ENCODE measurements at regions not wholly inside any gene's neighbourhood (a gene's known extent, or its start where the extent isn't known, plus 50 kb on each side); places are given as distances from the start of the nearest gene placed in this dataset.
"Not testable (repeated sequence)": the region's sequence is repeated elsewhere in the genome, so short reads cannot be mapped to it uniquely, and the experiment has no call there.

DNA sequence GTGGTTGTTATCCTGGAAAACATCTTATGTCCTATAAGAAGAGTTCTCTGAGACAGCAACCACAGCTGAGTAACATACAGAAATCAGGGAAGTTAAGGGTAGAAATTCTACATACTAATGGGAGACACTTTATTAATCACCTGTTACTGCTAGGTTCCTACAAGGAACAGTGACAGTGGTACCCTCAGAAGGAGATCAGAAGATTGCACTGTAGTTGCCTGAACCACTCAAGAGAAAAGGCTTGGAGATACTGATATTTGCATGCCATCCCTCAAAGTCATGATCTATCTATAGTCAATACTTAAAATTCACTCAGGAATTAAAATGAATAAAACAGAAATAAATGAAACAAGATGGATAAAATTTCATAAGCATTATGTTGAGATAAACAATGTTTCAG, 136.0 kb downstream of the LMLN start:
- CTCF ChIA-PET, result interaction anchor here (0.9 kb wide), 1 partner anchor 15 kb away, joined by 3 read pairs; no protein-coding TSS in a partner anchor
- H3K36me3 ChIP-seq (ENCODE audit: control insufficient read depth in 4 of 4, insufficient read depth in 4 of 4, low read length in 3 of 4), result no peaks in the 10 kb centered on the region
- no peak overlapping the region for H3K27ac ChIP-seq (ENCODE audit: insufficient read depth in 1 of 2, low read depth in 1 of 2, low read length in 2 of 2, poor library complexity in 1 of 2, severe bottlenecking in 2 of 2)
- H3K4me3 ChIP-seq (ENCODE audit: control insufficient read depth in 1 of 7, extremely low read depth in 1 of 7, insufficient read depth in 4 of 7, low read depth in 2 of 7, low read length in 6 of 7), result no peak overlapping the region
- H3K27me3 ChIP-seq (replicated peaks in 2 of 5; ENCODE audit: control insufficient read depth in 4 of 5, insufficient read depth in 5 of 5, low read length in 4 of 5), result peaks cover 0 to 8% (median 4%) of the 10 kb centered on the region in 5 experiments
- POLR2A ChIA-PET, result no interaction called here
- H3K9me3 ChIP-seq (ENCODE audit: control extremely low read depth in 1 of 5, control insufficient read depth in 4 of 5, insufficient read depth in 2 of 5, low read depth in 1 of 5, low read length in 4 of 5), result no peaks in the 10 kb centered on the region
- no peak for DNase-seq
- H3K4me1 ChIP-seq (ENCODE audit: control extremely low read depth in 1 of 4, control insufficient read depth in 4 of 4, insufficient read depth in 4 of 4, low read length in 3 of 4), result no peaks in the 10 kb centered on the region

DNA sequence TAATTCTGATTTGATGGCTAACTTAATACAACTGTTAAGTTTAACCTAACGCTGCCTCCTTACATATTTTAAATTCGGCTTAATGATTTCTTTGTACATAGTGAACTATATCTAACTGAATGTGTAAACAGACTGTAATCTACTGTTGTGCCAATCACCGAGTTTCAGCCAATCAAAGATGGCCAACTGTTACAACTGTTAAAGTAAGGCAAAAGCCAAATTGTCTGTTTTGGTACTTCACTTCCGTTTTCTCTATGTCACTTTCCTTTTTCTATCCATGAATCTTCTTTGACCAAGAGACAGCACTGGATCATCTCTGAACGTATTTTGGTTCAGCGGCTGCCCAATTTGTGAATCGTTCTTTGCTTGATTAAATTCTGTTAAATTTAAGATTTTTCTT, 137.0 kb downstream of the LMLN start:
- H3K4me3 ChIP-seq (ENCODE audit: control insufficient read depth in 1 of 7, extremely low read depth in 1 of 7, insufficient read depth in 4 of 7, low read depth in 2 of 7, low read length in 6 of 7), result no peak overlapping the region
- no peak overlapping the region for H3K27ac ChIP-seq (ENCODE audit: insufficient read depth in 1 of 2, low read depth in 1 of 2, low read length in 2 of 2, poor library complexity in 1 of 2, severe bottlenecking in 2 of 2)
- 86% methylated on average over 2 of the region's 7 CpGs for WGBS (ENCODE audit: insufficient coverage)
- H3K36me3 ChIP-seq (ENCODE audit: control insufficient read depth in 4 of 4, insufficient read depth in 4 of 4, low read length in 3 of 4), result no peaks in the 10 kb centered on the region
- peaks cover 0 to 8% (median 0%) of the 10 kb centered on the region in 5 experiments for H3K27me3 ChIP-seq (replicated peaks in 2 of 5; ENCODE audit: control insufficient read depth in 4 of 5, insufficient read depth in 5 of 5, low read length in 4 of 5)
- H3K9me3 ChIP-seq (ENCODE audit: control extremely low read depth in 1 of 5, control insufficient read depth in 4 of 5, insufficient read depth in 2 of 5, low read depth in 1 of 5, low read length in 4 of 5), result no peaks in the 10 kb centered on the region
- CTCF ChIA-PET, result no interaction called here
- POLR2A ChIA-PET, result no interaction called here
- DNase-seq, result no peak
- H3K4me1 ChIP-seq (ENCODE audit: control extremely low read depth in 1 of 4, control insufficient read depth in 4 of 4, insufficient read depth in 4 of 4, low read length in 3 of 4), result no peaks in the 10 kb centered on the region

DNA sequence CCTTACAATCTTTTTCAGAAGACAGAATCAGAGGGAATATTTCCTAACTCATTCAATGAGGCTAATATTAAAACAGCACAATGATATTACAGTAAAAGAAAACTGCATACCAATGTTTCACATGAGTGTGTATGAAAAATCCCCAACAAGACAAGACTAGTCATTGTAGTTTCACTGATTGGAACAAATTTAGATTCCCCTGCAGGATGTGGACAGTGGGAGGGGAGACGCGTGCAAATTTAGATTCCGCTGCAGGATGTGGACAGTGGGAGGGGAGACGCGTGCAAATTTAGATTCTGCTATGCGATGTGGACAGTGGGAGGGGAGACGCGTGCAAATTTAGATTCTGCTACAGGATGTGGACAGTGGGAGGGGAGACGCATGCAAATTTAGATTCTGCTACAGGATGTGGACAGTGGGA, 138.7 kb downstream of the LMLN start:
- WGBS (ENCODE audit: insufficient coverage), result 100% methylated on average over 1 of the region's 9 CpGs
- peak overlapping the region in 2 of 7 experiments; percentile 30 to 33 for H3K4me3 ChIP-seq (ENCODE audit: control insufficient read depth in 1 of 7, extremely low read depth in 1 of 7, insufficient read depth in 4 of 7, low read depth in 2 of 7, low read length in 6 of 7)
- H3K9me3 ChIP-seq (ENCODE audit: control extremely low read depth in 1 of 5, control insufficient read depth in 4 of 5, insufficient read depth in 2 of 5, low read depth in 1 of 5, low read length in 4 of 5); H3K27me3 ChIP-seq (replicated peaks in 2 of 5; ENCODE audit: control insufficient read depth in 4 of 5, insufficient read depth in 5 of 5, low read length in 4 of 5); H3K36me3 ChIP-seq (ENCODE audit: control insufficient read depth in 4 of 4, insufficient read depth in 4 of 4, low read length in 3 of 4); H3K27ac ChIP-seq (ENCODE audit: insufficient read depth in 1 of 2, low read depth in 1 of 2, low read length in 2 of 2, poor library complexity in 1 of 2, severe bottlenecking in 2 of 2); POLR2A ChIA-PET; H3K4me1 ChIP-seq (ENCODE audit: control extremely low read depth in 1 of 4, control insufficient read depth in 4 of 4, insufficient read depth in 4 of 4, low read length in 3 of 4); CTCF ChIA-PET: not testable (repeated sequence)
- peak in 2 of 3 donors; percentile 54 to 64 for DNase-seq

DNA sequence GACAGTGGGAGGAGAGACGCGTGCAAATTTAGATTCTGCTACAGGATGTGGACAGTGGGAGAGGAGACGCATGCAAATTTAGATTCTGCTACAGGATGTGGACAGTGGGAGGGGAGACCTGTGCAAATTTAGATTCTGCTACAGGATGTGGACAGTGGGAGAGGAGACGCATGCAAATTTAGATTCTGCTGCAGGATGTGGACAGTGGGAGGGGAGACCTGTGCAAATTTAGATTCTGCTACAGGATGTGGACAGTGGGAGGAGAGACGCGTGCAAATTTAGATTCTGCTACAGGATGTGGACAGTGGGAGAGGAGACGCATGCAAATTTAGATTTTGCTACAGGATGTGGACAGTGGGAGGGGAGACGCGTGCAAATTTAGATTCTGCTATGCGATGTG, 143.1 kb downstream of the LMLN start:
- H3K36me3 ChIP-seq (ENCODE audit: control insufficient read depth in 4 of 4, insufficient read depth in 4 of 4, low read length in 3 of 4); CTCF ChIA-PET; H3K27me3 ChIP-seq (replicated peaks in 2 of 5; ENCODE audit: control insufficient read depth in 4 of 5, insufficient read depth in 5 of 5, low read length in 4 of 5); H3K4me3 ChIP-seq (ENCODE audit: control insufficient read depth in 1 of 7, extremely low read depth in 1 of 7, insufficient read depth in 4 of 7, low read depth in 2 of 7, low read length in 6 of 7); POLR2A ChIA-PET; H3K9me3 ChIP-seq (ENCODE audit: control extremely low read depth in 1 of 5, control insufficient read depth in 4 of 5, insufficient read depth in 2 of 5, low read depth in 1 of 5, low read length in 4 of 5); H3K27ac ChIP-seq (ENCODE audit: insufficient read depth in 1 of 2, low read depth in 1 of 2, low read length in 2 of 2, poor library complexity in 1 of 2, severe bottlenecking in 2 of 2): not testable (repeated sequence)
- H3K4me1 ChIP-seq (ENCODE audit: control extremely low read depth in 1 of 4, control insufficient read depth in 4 of 4, insufficient read depth in 4 of 4, low read length in 3 of 4), result peaks cover 0 to 10% (median 6%) of the 10 kb centered on the region in 4 experiments
- WGBS (ENCODE audit: insufficient coverage), result 0% methylated on average over 3 of the region's 10 CpGs
- peak in 1 of 3 donors; percentile 53 for DNase-seq

DNA sequence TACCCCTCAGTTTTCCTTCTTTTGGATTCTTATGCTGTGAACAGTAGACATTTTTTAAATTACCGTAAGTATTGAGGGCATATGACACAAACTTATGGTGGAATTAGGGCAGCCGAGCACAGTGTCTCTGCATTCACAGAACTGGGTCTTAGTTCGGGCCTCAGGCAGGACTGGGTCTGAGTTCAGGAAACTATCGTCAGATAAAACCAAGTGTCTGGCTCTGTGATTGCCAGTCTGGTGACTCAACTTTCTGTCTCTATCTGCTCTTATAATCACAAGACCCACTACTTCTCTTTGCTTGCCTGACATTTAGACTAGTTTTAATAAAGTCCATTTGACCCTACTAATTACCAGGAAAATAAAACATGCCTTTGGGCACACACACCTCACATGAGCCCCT, 146.2 kb downstream of the LMLN start:
- Histone ChIP-seq H3K36me3 (ENCODE audit: control insufficient read depth in 4 of 4, insufficient read depth in 4 of 4, low read length in 3 of 4) (no peaks in the 10 kb centered on the region), H3K4me3 (ENCODE audit: control insufficient read depth in 1 of 7, extremely low read depth in 1 of 7, insufficient read depth in 4 of 7, low read depth in 2 of 7, low read length in 6 of 7) (no peak overlapping the region), H3K27ac (ENCODE audit: insufficient read depth in 1 of 2, low read depth in 1 of 2, low read length in 2 of 2, poor library complexity in 1 of 2, severe bottlenecking in 2 of 2) (peak overlapping the region in 1 of 2 experiments; percentile 0), H3K9me3 (ENCODE audit: control extremely low read depth in 1 of 5, control insufficient read depth in 4 of 5, insufficient read depth in 2 of 5, low read depth in 1 of 5, low read length in 4 of 5) (peaks cover 0 to 12% (median 0%) of the 10 kb centered on the region in 5 experiments), H3K27me3 (replicated peaks in 2 of 5; ENCODE audit: control insufficient read depth in 4 of 5, insufficient read depth in 5 of 5, low read length in 4 of 5) (peaks cover 0 to 13% (median 6%) of the 10 kb centered on the region in 5 experiments), H3K4me1 (ENCODE audit: control extremely low read depth in 1 of 4, control insufficient read depth in 4 of 4, insufficient read depth in 4 of 4, low read length in 3 of 4) (peaks cover 0 to 10% (median 6%) of the 10 kb centered on the region in 4 experiments)
- no peak for DNase-seq
- ChIA-PET CTCF (no interaction called here), POLR2A (no interaction called here)
- 92% methylated on average over 4 of the region's 4 CpGs for WGBS (ENCODE audit: insufficient coverage)

GRCh38 chr3:198107840-198108734, 148.1 kb downstream of the LMLN start:
- Histone ChIP-seq H3K27me3 (replicated peaks in 2 of 5; ENCODE audit: control insufficient read depth in 4 of 5, insufficient read depth in 5 of 5, low read length in 4 of 5) (peaks cover 6 to 31% (median 9%) of the 10 kb centered on the region in 5 experiments), H3K9me3 (ENCODE audit: control extremely low read depth in 1 of 5, control insufficient read depth in 4 of 5, insufficient read depth in 2 of 5, low read depth in 1 of 5, low read length in 4 of 5) (peaks cover 0 to 12% (median 0%) of the 10 kb centered on the region in 5 experiments)
- CTCF ChIA-PET, result no interaction called here

DNA sequence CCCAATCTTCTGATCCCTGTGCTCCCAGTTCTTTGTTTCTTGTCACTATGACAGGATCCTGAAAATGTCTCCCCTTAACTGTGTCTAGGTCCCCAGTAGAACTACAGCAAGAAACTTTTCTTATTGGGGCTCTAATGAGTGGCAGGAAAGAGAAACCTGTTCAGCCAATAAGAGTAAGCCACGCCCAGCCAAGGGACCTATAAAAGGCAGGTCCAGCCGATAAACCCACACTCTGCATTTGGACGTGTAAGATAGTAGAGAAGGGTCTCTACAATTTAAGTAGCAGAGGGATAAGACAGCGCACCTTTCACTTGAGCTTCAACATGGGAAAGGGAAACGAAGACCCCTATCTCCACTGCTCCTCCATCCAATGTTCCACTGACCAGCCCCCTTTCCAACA, 149.9 kb downstream of the LMLN start:
- WGBS (ENCODE audit: insufficient coverage), result 92% methylated on average over 4 of the region's 5 CpGs
- H3K27me3 ChIP-seq (replicated peaks in 2 of 5; ENCODE audit: control insufficient read depth in 4 of 5, insufficient read depth in 5 of 5, low read length in 4 of 5), result peaks cover 10 to 46% (median 14%) of the 10 kb centered on the region in 5 experiments
- no peak overlapping the region for H3K27ac ChIP-seq (ENCODE audit: insufficient read depth in 1 of 2, low read depth in 1 of 2, low read length in 2 of 2, poor library complexity in 1 of 2, severe bottlenecking in 2 of 2)
- H3K9me3 ChIP-seq (ENCODE audit: control extremely low read depth in 1 of 5, control insufficient read depth in 4 of 5, insufficient read depth in 2 of 5, low read depth in 1 of 5, low read length in 4 of 5), result peaks cover 0 to 12% (median 0%) of the 10 kb centered on the region in 5 experiments
- H3K36me3 ChIP-seq (ENCODE audit: control insufficient read depth in 4 of 4, insufficient read depth in 4 of 4, low read length in 3 of 4), result no peaks in the 10 kb centered on the region
- no peak overlapping the region for H3K4me3 ChIP-seq (ENCODE audit: control insufficient read depth in 1 of 7, extremely low read depth in 1 of 7, insufficient read depth in 4 of 7, low read depth in 2 of 7, low read length in 6 of 7)
- H3K4me1 ChIP-seq (ENCODE audit: control extremely low read depth in 1 of 4, control insufficient read depth in 4 of 4, insufficient read depth in 4 of 4, low read length in 3 of 4), result peaks cover 3 to 19% (median 13%) of the 10 kb centered on the region in 4 experiments
- ChIA-PET POLR2A (no interaction called here), CTCF (interaction anchor here (1.1 to 1.3 kb wide), 2 partner anchors 17 to 21 kb away, joined by 3 to 4 read pairs; no protein-coding TSS in a partner anchor)
- DNase-seq, result no peak

More at GRCh38 chr3:198107840-198108734, 148.1 kb downstream of the LMLN start:
- POLR2A ChIA-PET, result no interaction called here
- WGBS (ENCODE audit: insufficient coverage), result no CpG with 5 or more reads among the region's 6 CpGs
- Histone ChIP-seq H3K36me3 (ENCODE audit: control insufficient read depth in 4 of 4, insufficient read depth in 4 of 4, low read length in 3 of 4) (no peaks in the 10 kb centered on the region), H3K4me3 (ENCODE audit: control insufficient read depth in 1 of 7, extremely low read depth in 1 of 7, insufficient read depth in 4 of 7, low read depth in 2 of 7, low read length in 6 of 7) (no peak overlapping the region), H3K4me1 (ENCODE audit: control extremely low read depth in 1 of 4, control insufficient read depth in 4 of 4, insufficient read depth in 4 of 4, low read length in 3 of 4) (peaks cover 2 to 10% (median 7%) of the 10 kb centered on the region in 4 experiments), H3K27ac (ENCODE audit: insufficient read depth in 1 of 2, low read depth in 1 of 2, low read length in 2 of 2, poor library complexity in 1 of 2, severe bottlenecking in 2 of 2) (no peak overlapping the region)
- peak in 2 of 3 donors; percentile 62 to 63 for DNase-seq

Data from common myeloid progenitor, CD34-positive (primary cell).